ENCODE measurements at regions not wholly inside any gene's neighbourhood (a gene's known extent, or its start where the extent isn't known, plus 50 kb on each side); places are given as distances from the start of the nearest gene placed in this dataset.

GRCh38 chr14:96931751-96932150 is 134.6 kb downstream of the VRK1 start:
- DNase-seq, result no peak

- DNase-seq, result no peak
Observed at GRCh38 chr14:96934638-96935330, 137.6 kb downstream of the VRK1 start.

GRCh38 chr14:96938946-96939345 is 141.8 kb downstream of the VRK1 start:
- no peak for DNase-seq

GRCh38 chr14:96940009-96940408 is 142.8 kb downstream of the VRK1 start:
- no peak for DNase-seq

GRCh38 chr14:96944297-96944696 is 147.1 kb downstream of the VRK1 start:
- no peak for DNase-seq

GRCh38 chr14:96945721-96946120 is 148.5 kb downstream of the VRK1 start:
- DNase-seq, result no peak

GRCh38 chr14:96949594-96949993 is 152.4 kb downstream of the VRK1 start:
- no peak for DNase-seq

- no peak for DNase-seq
Observed at GRCh38 chr14:96951511-96951910, 154.3 kb downstream of the VRK1 start.

GRCh38 chr14:96953087-96953874 is 156.1 kb downstream of the VRK1 start:
- DNase-seq, result no peak

- no peak for DNase-seq
Observed at GRCh38 chr14:96953875-96954185, 156.6 kb downstream of the VRK1 start.

- DNase-seq, result no peak
Observed at GRCh38 chr14:96956464-96957239, 159.5 kb downstream of the VRK1 start.

GRCh38 chr14:96958057-96958456 is 160.9 kb downstream of the VRK1 start:
- DNase-seq, result no peak

GRCh38 chr14:96959992-96960391 is 162.8 kb downstream of the VRK1 start:
- DNase-seq, result no peak

GRCh38 chr14:96960598-96961116 is 163.5 kb downstream of the VRK1 start:
- DNase-seq, result peak; percentile 11

GRCh38 chr14:96961895-96962294 is 164.7 kb downstream of the VRK1 start:
- no peak for DNase-seq

GRCh38 chr14:96962337-96962736 is 165.2 kb downstream of the VRK1 start:
- no peak for DNase-seq

GRCh38 chr14:96964726-96965415 is 167.7 kb downstream of the VRK1 start:
- no peak for DNase-seq

GRCh38 chr14:96965885-96966595 is 168.9 kb downstream of the VRK1 start:
- DNase-seq, result no peak

GRCh38 chr14:96975116-96975515 is 177.9 kb downstream of the VRK1 start:
- DNase-seq, result no peak

- no peak for DNase-seq
Observed at GRCh38 chr14:96978525-96979272, 181.5 kb downstream of the VRK1 start.

- DNase-seq, result no peak
Observed at GRCh38 chr14:96979611-96980074, 182.5 kb downstream of the VRK1 start.

Data from GF-D8 (cell line).